A549 (cell line): ENCODE measurements at regions not wholly inside any gene's neighbourhood (a gene's known extent, or its start where the extent isn't known, plus 50 kb on each side); places are given as distances from the start of the nearest gene placed in this dataset.

Source experiments
- ATAC-seq, 2 experiments: fragments of 200-7000 bp in 1 of 2; fragments of >200 bp in 1 of 2; cut with Nextera tagmentation in 1 of 2; cut with Tn5 transposase in 1 of 2; 3 replicates each; pipeline versions ENCODE4 v1.8.0 to v1.9.1; 2018 to 2020; ENCODE audit warnings: mild to moderate bottlenecking in 1 of 2, moderate library complexity in 1 of 2
- CTCF ChIA-PET: fragments of 300-600 bp; sonication (Branson Sonifier 250); formaldehyde crosslinking; extraction: SDS; loops from one replicate; lab custom pipeline; 2021; ENCODE audit warnings: antibody characterized with exemption, inconsistent platforms; lab: Yijun Ruan, JAX
- POLR2A ChIA-PET: fragments of 350-600 bp; formaldehyde crosslinking; extraction: SDS; loops from one replicate; lab custom pipeline; 2021; ENCODE audit warnings: antibody characterized with exemption, inconsistent platforms; lab: Yijun Ruan, JAX
- DNase-seq, 2 experiments: peaks; one replicate each; pipeline versions ENCODE4 v3.0.0 to v3.0.0-alpha.2; 2011 to 2016; ENCODE audit warnings: low read depth in 1 of 2, low spot score in 1 of 2
- FAIRE-seq: peaks from 2 replicates; lab custom pipeline; 2011; peaks lifted over from hg19 to GRCh38; lab: Jason Lieb, UNC
- H3K27ac ChIP-seq, 2 experiments: fragments of >200 bp; sonication (Bioruptor Twin); formaldehyde crosslinking; 3 replicates each; pipeline ENCODE4 v1.5.1; 2016 to 2017
- H3K4me1 ChIP-seq: fragments of >200 bp; sonication (Bioruptor Twin); formaldehyde crosslinking; 3 replicates; pipeline ENCODE4 v1.6.1; 2016
- H3K4me2 ChIP-seq: fragments of >200 bp; sonication (Bioruptor Twin); formaldehyde crosslinking; 3 replicates; pipeline ENCODE4 v1.6.1; 2016
- H3K4me3 ChIP-seq: fragments of >200 bp; sonication (Bioruptor Twin); formaldehyde crosslinking; 3 replicates; pipeline ENCODE4 v1.5.1; 2016
- H3K9me3 ChIP-seq: fragments of >200 bp; sonication (Bioruptor Twin); formaldehyde crosslinking; 3 replicates; pipeline ENCODE4 v1.6.1; 2016
- ATOH8 ChIP-seq: fragments of 250-450 bp; sonication (Bioruptor Pico); IDR thresholded peaks from 2 replicates; pipeline ENCODE4 v1.5.0; 2020; ENCODE audit warnings: low read depth, mild to moderate bottlenecking, moderate library complexity
- BCL3 ChIP-seq: fragments of >200 bp; sonication (Bioruptor Twin); formaldehyde crosslinking; IDR thresholded peaks from 3 replicates; pipeline ENCODE4 v1.6.1; 2016
- CBX8 ChIP-seq: fragments of 200-600 bp; sonication (generic); IDR thresholded peaks from 2 replicates; pipeline ENCODE4 v1.6.1; 2016
- E2F6 ChIP-seq: IDR thresholded peaks from 2 replicates; pipeline ENCODE4 v1.6.1; 2012; ENCODE audit warnings: low read depth, borderline replicate concordance
- ESRRA ChIP-seq: fragments of 150-350 bp; IDR thresholded peaks from 2 replicates; pipeline ENCODE4 v1.6.1; 2014; ENCODE audit warnings: mild to moderate bottlenecking, low read length, borderline replicate concordance
- GATA3 ChIP-seq: IDR thresholded peaks from 2 replicates; pipeline ENCODE4 v1.6.1; 2012; ENCODE audit warnings: borderline replicate concordance
- HES2 ChIP-seq: fragments of >200 bp; sonication (Bioruptor Twin); formaldehyde crosslinking; IDR thresholded peaks from 2 replicates; pipeline ENCODE4 v1.6.1; 2016
- HEYL ChIP-seq: fragments of 250-450 bp; sonication (Bioruptor Pico); IDR thresholded peaks from 2 replicates; pipeline ENCODE4 v1.8.0; 2021; ENCODE audit warnings: mild to moderate bottlenecking, moderate library complexity
- HMGXB4 ChIP-seq: fragments of 250-450 bp; sonication (Bioruptor Pico); IDR thresholded peaks from 2 replicates; pipeline ENCODE4 v1.5.0; 2021; ENCODE audit warnings: mild to moderate bottlenecking, moderate library complexity, borderline replicate concordance
- HOXB5 ChIP-seq: fragments of 250-450 bp; sonication (Bioruptor Pico); IDR thresholded peaks from 2 replicates; pipeline ENCODE4 v1.5.0; 2020; ENCODE audit warnings: mild to moderate bottlenecking, moderate library complexity
- JUNB ChIP-seq: fragments of >200 bp; sonication (Bioruptor Twin); formaldehyde crosslinking; IDR thresholded peaks from 2 replicates; pipeline ENCODE4 v1.6.1; 2016
- MAZ ChIP-seq: fragments of 150-350 bp; IDR thresholded peaks from 2 replicates; pipeline ENCODE4 v1.6.1; 2014; ENCODE audit warnings: antibody characterized with exemption, low read depth, low read length, borderline replicate concordance
- PHF8 ChIP-seq: fragments of 200-600 bp; sonication (generic); IDR thresholded peaks from 2 replicates; pipeline ENCODE4 v1.6.1; 2016; ENCODE audit warnings: low read depth, mild to moderate bottlenecking, antibody characterized with exemption, moderate library complexity, borderline replicate concordance
- POLR2A ChIP-seq: IDR thresholded peaks from 2 replicates; pipeline ENCODE4 v1.6.1; 2012; ENCODE audit warnings: mild to moderate bottlenecking, low read length
- RAD21 ChIP-seq, 2 experiments: fragments of >200 bp in 1 of 2; sonication (Bioruptor Twin) in 1 of 2; formaldehyde crosslinking in 1 of 2; IDR thresholded peaks in 1 of 2; conservative IDR thresholded peaks in 1 of 2; 2 replicates in 1 of 2; 3 replicates in 1 of 2; pipeline ENCODE4 v1.6.1; 2012 to 2018; ENCODE audit warnings: inconsistent platforms in 1 of 2
- RARB ChIP-seq: fragments of 250-450 bp; sonication (Bioruptor Pico); IDR thresholded peaks from 2 replicates; pipeline ENCODE4 v1.8.0; 2021; ENCODE audit warnings: mild to moderate bottlenecking, moderate library complexity
- ZC3H11A ChIP-seq: fragments of 450-650 bp; IDR thresholded peaks from 2 replicates; pipeline ENCODE4 v1.6.1; 2014; ENCODE audit warnings: antibody characterized with exemption, mild to moderate bottlenecking
- WGBS: methylation state at CpG from one replicate; pipeline ENCODE4 v1.1.6; 2017; ENCODE audit errors: missing lambda C conversion rate; 5-methylcytosine and 5-hydroxymethylcytosine counted together

- TF ChIP-seq HMGXB4 (CRISPR knock-in tag) (no peak), ZC3H11A (no peak)
These were observed 130.1 kb upstream of the C9orf72 start (continued) for GRCh38 chr9:27703216-27703980.

- no peak overlapping the region for H3K4me3 ChIP-seq
- H3K4me1 ChIP-seq: no peaks in the 10 kb centered on the region
- FAIRE-seq (no peak), ATAC-seq (no peak), DNase-seq (no peak)
- POLR2A ChIA-PET: no interaction called here
- no peak overlapping the region for H3K27ac ChIP-seq
- no peak for TF ChIP-seq MAZ
- no peak for TF ChIP-seq GATA3
- TF ChIP-seq, all 56 proteins: peak for 0
- WGBS: 42% methylated on average over 2 of the region's 2 CpGs
- H3K4me2 ChIP-seq: no peak overlapping the region
- CTCF ChIA-PET: interaction anchor here (1.8 kb wide), 1 partner anchor 15 kb away, joined by 6 read pairs; no protein-coding TSS in a partner anchor
- no peaks in the 10 kb centered on the region for H3K9me3 ChIP-seq
These were observed 138.0 kb upstream of the C9orf72 start for GRCh38 chr9:27711241-27711640.

- FAIRE-seq: no peak
- no peak overlapping the region for H3K4me2 ChIP-seq
- POLR2A ChIA-PET: no interaction called here
- H3K4me1 ChIP-seq: no peaks in the 10 kb centered on the region
- DNase-seq: no peak
- H3K9me3 ChIP-seq: no peaks in the 10 kb centered on the region
- TF ChIP-seq HEYL (CRISPR knock-in tag) (no peak), HES2 (no peak), ATOH8 (CRISPR knock-in tag) (no peak), E2F6 (no peak), CBX8 (no peak), POLR2A (no peak), JUNB (no peak), ZC3H11A (no peak), HOXB5 (CRISPR knock-in tag) (no peak), RAD21 (conservative IDR thresholded peaks at IDR 0.05 in 1 of 2, IDR thresholded peaks at IDR 0.05 in 1 of 2) (no peak), RARB (CRISPR knock-in tag) (no peak), BCL3 (no peak), PHF8 (no peak), ESRRA (no peak)
- ATAC-seq: no peak
- CTCF ChIA-PET: interaction anchor here (1.8 kb wide), 1 partner anchor 14 kb away, joined by 6 read pairs; no protein-coding TSS in a partner anchor
- WGBS: 9% methylated on average over 7 of the region's 7 CpGs
- H3K27ac ChIP-seq: no peak overlapping the region
- H3K4me3 ChIP-seq: no peak overlapping the region
These were observed 139.5 kb upstream of the C9orf72 start for GRCh38 chr9:27712806-27713205.
